ENCODE measurements at regions not wholly inside any gene's neighbourhood (a gene's known extent, or its start where the extent isn't known, plus 50 kb on each side); places are given as distances from the start of the nearest gene placed in this dataset.

- Histone ChIP-seq H3K9ac (ENCODE audit: insufficient read depth in 1 of 2, low read depth in 2 of 2, low read length in 2 of 2) (no peak overlapping the region), H3K27me3 (ENCODE audit: control insufficient read depth in 2 of 2, insufficient read depth in 2 of 2, low read length in 2 of 2) (no peaks in the 10 kb centered on the region), H2AFZ (ENCODE audit: low read depth, low read length) (no peak overlapping the region), H3K4me1 (replicated peaks in 1 of 2; ENCODE audit: control insufficient read depth in 2 of 2, insufficient read depth in 2 of 2, low read length in 2 of 2) (no peaks in the 10 kb centered on the region), H3K4me3 (no peak overlapping the region), H3K79me2 (ENCODE audit: control insufficient read depth, insufficient read depth, low read length) (no peaks in the 10 kb centered on the region), H3K27ac (ENCODE audit: extremely low read depth, low read depth, low read length) (no peak overlapping the region), H3K9me3 (replicated peaks; ENCODE audit: control insufficient read depth, insufficient read depth, low read depth, low read length) (no peaks in the 10 kb centered on the region; the same call in 1 of the 2 replicates), H3K4me2 (ENCODE audit: insufficient read depth, low read length) (no peak overlapping the region), H4K20me1 (replicated peaks; ENCODE audit: control insufficient read depth, insufficient read depth, low read length) (no peaks in the 10 kb centered on the region), H3K36me3 (ENCODE audit: control insufficient read depth, insufficient read depth, low read length) (no peaks in the 10 kb centered on the region), H3K9me1 (ENCODE audit: control insufficient read depth, insufficient read depth, low read length) (no peaks in the 10 kb centered on the region)
- WGBS (ENCODE audit: insufficient coverage, low coverage, missing lambda C conversion rate), result 1% methylated on average over 3 of the region's 3 CpGs
- TF ChIP-seq FOXM1 (IDR thresholded peaks at IDR 0.05; ENCODE audit: low read depth) (no peak), FOXM1 (CRISPR knock-in tag; IDR thresholded peaks at IDR 0.05; ENCODE audit: low read depth) (no peak), MNT (conservative IDR thresholded peaks at IDR 0.05) (no peak), CSDE1 (IDR thresholded peaks at IDR 0.05) (no peak), SRSF7 (optimal IDR thresholded peaks at IDR 0.05; ENCODE audit: low read depth, low read length) (no peak), ZNF707 (CRISPR knock-in tag; conservative IDR thresholded peaks at IDR 0.05) (peak; percentile 86), SLC30A9 (CRISPR knock-in tag; IDR thresholded peaks at IDR 0.05) (no peak), ARID4B (CRISPR knock-in tag; IDR thresholded peaks at IDR 0.05) (no peak), PTRF (tag; IDR thresholded peaks at IDR 0.05) (no peak), MEF2A (IDR thresholded peaks at IDR 0.05; ENCODE audit: control insufficient read depth, low read depth, low read length) (no peak)
- ATAC-seq, result no peak
- intact Hi-C loops (cut with micrococcal nuclease) (no loop called here), in situ Hi-C loops (cut with MboI) (no loop called here)
- CTCF ChIA-PET (ENCODE audit: low intra/inter-chr PET ratio), result no interaction called here
- no peak for DNase-seq (ENCODE audit: extremely low read depth in 1 of 4, low spot score in 3 of 4)
- FAIRE-seq, result no peak
- POLR2A ChIA-PET, result no interaction called here
- no TSS peak for BruUV-seq (replicated peaks)
Measured at GRCh38 chr7:125847055-125847454, 917.4 kb upstream of the POT1 start.
